HG03060 (cell line): ENCODE measurements at regions not wholly inside any gene's neighbourhood (a gene's known extent, or its start where the extent isn't known, plus 50 kb on each side); places are given as distances from the start of the nearest gene placed in this dataset.
"Not testable (repeated sequence)": the region's sequence is repeated elsewhere in the genome, so short reads cannot be mapped to it uniquely, and the experiment has no call there.

Experiments
- ATAC-seq: cut with Tn5 transposase; IDR thresholded peaks from one replicate; pipeline ENCODE4 v1.9.1; 2021; ENCODE audit warnings: low read depth, moderate number of reproducible peaks; ENCODE audit not compliant: unreplicated experiment

DNA sequence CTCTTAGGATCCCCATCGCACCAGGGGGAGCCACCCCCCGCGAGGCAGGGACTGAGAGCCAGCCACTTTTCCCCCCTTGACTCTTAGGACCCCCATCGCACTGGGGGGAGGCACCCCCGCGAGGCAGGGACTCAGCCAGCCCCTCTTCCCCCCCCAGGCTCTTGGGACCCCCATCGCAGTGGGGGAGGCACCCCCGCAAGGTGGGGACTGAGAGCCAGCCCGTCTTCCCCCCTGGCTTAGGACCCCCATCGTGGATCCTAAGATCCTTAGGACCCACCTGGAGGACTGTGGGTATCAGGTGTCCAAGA, 365.2 kb upstream of the SPRY2 start:
- no peak for ATAC-seq

DNA sequence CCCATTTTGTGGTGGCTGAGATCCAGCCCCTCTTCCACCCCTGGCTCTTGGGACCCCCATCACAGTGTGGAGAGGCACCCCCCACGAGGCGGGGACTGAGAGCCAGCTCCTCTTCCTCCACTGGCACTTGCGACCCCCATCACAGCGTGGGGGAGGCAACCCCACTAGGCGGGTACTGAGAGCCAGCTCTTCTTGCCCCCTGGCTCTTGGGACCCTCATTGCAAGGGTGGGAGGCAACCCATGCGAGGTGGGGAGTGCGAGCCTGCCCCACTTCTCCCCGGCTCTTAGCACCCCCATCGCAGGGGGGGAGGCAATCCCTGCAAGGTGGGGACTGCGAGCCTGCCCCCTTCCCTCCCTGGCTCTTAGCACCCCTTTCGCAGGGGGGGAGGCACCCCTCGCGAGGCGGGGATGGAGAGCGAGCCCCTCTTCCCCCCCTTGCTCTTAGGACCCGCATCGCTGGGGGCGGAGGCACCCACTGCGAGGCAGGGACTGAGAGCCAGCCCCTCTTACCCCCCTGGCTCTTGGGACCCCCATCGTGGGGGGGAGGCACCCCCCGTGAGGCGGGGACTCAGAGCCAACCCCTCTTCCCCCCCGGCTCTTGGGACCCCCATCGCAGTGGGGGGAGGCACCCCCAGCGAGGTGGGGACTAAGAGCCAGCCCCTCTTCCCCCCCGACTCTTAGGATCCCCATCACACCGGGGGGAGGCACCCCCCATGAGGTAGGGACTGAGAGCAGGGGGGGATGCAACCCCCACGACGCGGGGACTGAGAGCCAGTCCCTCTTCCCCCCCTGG, 364.6 kb upstream of the SPRY2 start:
- no peak for ATAC-seq

DNA sequence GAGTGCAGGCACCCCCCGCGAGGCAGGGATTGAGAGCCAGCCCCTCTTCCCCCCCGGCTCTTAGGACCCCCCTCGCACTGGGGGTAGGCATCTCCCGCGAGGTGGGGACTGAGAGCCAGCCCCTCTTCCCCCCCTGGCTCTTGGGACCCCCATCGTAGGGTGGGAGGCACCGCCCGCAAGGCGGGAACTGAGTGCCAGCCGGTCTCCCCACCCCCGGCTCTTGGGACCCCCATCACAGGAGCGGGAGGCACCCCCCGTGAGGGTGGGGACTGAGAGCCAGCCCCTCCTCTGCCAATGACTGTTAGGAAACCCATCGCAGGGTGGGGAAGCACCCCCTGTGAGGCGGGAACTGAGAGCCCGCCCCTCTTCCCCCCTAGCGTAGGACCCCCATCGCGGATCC, 363.4 kb upstream of the SPRY2 start:
- ATAC-seq = no peak

DNA sequence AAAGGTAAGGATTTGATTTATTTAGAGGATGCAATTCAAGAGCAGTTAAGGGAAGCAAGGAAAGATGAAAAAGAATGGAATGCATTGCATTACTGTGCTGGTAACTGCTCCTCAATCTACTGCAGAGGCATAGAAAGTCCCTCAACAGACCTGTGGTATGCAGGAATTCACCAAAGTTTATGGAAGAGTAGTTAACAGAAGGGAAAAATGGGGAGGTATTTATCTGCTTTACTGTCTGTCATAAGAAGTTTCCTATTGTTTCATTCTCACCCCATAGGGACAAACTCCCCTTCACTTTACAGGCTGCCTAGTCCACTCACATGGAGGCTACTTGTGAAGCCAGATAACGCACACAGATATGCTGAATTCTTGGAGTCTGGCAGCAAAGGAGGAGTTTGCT, 354.9 kb upstream of the SPRY2 start:
- no peak for ATAC-seq

DNA sequence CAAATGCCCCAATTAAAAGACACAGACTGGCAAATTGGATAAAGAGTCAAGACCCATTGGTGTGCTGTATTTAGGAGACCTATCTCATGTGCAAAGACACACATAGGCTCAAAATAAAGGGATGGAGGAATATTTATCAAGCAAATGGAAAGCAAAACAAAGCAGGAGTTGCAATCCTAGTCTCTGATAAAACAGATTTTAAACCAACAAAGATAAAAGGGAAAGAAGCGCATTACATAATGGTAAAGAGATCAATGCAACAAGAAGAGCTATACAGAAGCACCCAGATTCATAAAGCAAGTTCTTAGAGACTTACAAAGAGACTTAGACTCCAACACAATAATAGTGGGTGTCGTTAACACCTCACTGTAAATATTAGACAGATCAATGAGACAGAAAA, 350.9 kb upstream of the SPRY2 start:
- ATAC-seq = not testable (repeated sequence)

DNA sequence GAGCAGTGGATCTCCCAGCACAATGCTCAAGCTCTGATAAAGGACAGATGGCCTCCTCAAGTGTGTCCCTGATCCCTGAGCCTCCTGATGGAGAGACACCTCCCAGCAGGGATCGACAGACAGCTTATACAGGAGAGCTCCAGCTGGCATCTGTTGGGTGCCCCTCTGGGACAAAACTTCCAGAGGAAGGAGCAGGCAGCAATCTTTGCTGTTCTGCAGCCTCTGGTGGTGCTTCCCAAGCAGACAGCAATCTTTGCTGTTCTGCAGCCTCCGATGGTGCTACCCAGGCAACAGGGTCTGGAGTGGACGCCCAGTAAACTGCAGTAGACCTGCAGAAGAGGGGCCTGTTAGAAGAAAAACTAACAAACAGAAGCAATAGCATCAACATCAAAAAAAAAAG, 349.3 kb upstream of the SPRY2 start:
- ATAC-seq = no peak

DNA sequence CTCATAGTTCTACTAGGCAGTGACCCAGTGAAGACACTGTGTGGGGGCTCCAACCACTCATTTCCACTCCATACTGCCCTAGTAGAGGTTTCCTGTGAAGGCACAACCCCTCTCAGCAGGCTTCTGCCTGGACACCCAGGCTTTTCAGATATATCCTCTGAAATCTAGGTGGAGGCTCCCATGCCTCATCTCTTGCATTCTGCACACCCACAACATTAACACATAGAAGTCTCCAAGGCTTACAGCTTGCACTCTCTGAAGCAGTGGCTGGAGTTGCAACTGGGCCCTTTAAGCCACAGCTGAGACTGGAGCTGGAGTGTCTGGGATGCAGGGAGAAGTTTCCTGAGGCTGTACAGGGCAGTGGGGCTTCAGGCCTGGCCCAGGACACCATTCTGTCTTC, 347.7 kb upstream of the SPRY2 start:
- no peak for ATAC-seq

DNA sequence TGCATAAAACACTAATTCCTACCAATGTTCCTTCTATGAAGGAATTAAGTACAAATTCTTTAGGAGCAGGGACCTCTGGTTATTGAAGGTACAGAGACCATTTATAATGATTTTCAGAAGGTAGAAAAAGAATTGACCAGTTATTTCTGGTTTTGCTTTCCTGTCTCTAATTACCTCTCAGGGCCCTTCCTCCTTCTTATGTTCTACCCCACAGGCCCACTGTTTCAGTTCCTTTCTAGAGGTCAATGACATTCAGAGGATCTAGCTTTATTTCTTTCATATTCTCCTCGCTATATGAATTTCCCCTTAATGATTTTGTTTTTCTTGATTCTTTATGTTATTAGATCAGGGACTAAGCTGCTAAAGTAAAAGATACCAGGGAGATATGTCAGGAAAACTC, 345.0 kb upstream of the SPRY2 start:
- ATAC-seq = no peak

DNA sequence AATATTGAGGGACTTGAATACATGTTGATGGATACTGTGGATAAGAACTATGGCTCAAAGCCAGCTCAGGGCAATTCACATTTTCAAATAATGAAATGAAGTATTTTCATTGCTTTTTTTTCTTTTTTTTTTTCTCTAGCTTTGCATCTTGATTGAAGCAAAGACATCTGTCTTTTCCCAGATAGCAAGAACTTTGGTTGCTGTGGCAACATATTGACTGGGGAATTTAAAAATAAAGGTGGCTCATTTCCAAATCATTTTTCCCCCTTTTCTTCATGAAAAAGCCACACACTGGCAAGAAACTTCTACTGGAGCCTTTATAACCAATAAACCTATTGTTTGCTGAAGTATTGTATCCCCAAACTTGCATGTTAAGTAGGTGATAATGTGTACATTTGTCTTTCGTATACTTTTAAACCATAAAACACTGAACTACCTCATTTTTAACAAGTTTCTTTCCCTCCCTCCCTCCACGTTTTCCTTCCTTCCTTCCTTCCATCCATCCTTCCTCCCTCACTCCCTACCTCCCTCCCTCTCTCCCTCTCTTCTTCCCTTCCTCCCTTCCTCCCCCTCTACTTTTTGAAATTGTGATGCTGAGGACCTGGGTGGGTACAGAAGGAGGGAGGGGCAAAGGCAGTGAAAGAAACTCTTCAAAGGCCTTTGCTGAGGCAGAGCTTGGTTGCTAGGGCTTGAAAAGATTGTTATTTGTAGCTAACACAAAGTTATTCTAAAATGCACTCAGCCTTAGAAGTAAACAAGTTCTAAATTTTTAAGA, 343.5 kb upstream of the SPRY2 start:
- no peak for ATAC-seq

DNA sequence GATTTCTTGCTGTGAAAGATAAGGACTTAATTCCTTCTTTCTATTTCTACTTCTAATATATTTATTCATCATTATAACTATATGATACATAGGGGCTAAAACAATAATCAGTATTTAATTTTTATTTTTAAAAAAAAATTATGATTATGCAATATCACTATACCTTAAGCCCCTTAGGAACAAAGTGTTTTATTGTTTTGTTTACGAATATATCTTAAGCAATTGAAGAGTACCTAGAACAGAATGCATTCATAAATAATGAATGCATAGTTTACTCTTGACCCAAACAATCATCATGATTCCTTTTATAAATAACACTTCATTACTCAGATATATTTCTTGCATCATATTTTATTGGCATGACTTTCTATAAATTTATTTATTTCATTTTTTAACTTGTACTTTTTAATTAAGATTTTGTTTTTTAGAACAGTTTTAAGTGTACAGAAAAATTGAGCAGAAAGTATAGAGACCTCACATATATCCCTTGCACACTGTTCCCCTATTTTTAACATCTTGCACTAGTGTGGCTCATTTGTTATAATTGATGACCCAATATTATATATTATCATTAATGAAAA, 339.9 kb upstream of the SPRY2 start:
- ATAC-seq = no peak

DNA sequence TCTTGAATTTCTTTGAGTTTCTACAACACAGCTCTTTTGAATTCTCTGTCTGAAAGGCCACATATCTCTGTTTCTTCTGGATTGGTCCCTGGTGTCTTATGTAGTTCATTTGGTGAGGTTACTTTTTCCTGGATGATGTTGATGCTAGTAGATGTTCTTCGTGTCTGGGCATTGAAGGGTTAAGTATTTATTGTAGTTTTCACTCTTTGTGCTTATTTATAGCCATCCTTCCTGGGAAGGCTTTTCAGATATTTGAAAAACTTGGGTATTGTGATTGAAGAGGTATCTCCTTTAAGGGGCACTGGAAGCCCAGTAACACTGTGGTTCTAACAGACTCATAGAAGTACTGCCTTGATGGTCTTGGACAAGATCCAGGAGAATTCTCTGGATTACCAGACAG, 338.5 kb upstream of the SPRY2 start:
- no peak for ATAC-seq

DNA sequence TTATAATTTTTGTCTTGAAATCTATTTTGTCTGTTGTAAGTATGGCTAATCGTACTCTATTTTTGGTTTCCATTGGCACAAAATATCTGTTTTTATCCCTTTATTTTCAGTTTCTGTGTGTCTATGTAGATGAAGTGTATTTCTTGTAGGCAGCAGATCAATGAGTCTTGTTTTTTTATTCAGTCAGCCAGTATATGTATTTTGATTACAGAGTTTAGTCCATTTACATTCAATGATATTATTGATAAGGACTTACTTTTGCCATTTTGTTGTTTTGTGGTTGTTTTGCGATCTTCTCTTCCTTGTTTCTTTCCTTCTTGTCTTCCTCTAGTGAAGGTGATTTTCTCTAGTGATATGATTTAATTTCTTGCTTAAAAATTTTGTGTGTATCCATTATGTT, 336.3 kb upstream of the SPRY2 start:
- ATAC-seq = no peak

DNA sequence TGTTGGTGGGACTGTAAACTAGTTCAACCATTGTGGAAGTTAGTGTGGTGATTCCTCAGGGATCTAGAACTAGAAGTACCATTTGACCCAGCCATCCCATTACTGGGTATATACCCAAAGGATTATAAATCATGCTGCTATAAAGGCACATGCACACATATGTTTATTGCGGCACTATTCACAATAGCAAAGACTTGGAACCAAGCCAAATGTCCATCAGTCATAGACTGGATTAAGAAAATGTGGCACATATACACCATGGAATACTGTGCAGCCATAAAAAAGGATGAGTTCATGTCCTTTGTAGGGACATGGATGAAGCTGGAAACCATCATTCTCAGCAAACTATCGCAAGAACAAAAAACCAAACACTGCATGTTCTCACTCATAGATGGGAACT, 334.5 kb upstream of the SPRY2 start:
- ATAC-seq = not testable (repeated sequence)

DNA sequence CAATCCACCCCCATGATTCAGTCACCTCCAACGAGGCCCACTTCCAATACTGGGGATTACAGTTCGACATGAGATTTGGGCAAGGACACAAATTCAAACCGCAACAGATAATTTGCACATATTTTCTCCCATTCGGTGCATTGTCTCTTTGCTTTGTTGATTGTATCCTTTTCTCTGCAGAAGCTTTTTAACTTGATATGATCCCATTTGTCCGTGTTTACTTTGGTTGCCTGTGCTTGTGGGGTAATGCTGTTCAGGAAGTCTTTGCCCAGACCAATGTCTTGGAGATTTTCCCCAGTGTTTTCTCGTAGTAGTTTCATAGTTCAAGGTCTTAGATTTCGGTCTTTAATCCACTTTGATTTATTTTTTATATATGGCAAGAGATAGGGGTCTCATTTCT, 330.8 kb upstream of the SPRY2 start:
- no peak for ATAC-seq

DNA sequence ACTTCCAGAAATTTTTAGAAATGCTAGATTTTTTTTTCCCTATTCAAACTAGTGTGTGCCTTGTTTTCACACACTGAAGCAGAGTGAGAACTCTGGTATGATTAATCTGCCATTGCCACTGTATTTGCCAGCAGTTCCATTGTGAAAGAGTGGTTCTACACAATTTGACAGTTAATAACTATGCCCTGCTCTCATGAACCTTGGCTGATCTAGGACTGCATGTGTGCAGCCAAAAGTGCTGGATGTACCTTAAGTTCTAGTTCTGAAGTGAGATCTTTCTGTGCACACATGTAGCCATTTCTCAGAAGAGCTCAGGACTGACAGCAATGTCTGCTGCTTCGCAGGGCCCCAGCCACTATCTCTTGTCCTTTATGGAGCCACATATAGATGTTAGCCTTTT, 328.2 kb upstream of the SPRY2 start:
- ATAC-seq = no peak

DNA sequence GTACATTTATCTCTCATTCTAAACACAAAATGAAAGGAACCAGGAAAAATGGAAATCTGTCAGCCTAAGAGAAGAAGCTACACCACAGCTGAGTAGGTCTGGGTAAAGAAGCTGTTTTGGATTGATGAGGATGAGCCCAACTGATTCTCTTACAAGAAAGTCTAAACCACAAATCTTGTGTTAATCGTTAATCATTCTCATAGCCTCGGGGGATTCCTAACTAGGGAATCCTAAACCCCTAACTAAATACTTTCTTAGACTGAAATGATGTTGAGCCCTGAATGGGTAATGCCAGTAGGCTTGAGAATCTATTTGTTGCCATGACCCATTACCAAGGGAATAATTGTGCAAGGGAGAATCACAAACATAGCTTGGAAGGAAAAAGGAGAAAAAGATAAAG, 327.5 kb upstream of the SPRY2 start:
- ATAC-seq = no peak

DNA sequence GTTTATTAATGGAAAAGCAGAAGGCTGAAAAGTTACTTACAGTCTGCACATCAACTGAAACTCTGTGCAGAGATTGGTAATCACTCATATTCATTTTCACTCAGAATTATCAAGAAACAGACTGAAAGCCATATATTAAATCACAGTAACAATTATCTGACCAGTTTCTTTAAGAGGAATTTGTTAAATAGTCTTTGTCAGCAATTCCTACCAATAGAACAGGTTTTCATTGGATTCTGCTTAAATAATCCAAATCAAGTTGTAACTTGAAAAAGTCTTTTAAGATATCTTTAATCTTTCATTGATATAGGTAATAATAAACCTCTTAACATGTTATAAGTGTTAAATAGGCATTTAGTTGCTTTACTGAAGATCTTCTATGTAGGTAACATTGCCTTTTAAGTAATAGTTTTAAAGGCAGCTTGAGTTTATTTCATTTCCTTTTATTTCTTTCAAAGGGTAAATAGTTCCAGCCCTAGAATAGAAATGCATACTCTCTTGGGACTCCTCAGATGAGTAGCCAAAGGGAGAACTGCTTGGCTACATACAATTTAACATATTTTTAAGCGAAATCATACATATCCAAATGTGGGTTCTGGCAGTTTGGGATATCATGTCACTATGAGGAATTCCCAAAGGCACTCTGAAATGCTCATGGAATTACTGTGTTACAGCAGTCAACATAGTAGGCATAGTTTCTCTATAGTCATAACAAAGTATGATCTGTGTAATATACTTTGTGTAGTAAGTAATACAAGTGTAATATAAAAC, 326.0 kb upstream of the SPRY2 start:
- ATAC-seq = no peak

DNA sequence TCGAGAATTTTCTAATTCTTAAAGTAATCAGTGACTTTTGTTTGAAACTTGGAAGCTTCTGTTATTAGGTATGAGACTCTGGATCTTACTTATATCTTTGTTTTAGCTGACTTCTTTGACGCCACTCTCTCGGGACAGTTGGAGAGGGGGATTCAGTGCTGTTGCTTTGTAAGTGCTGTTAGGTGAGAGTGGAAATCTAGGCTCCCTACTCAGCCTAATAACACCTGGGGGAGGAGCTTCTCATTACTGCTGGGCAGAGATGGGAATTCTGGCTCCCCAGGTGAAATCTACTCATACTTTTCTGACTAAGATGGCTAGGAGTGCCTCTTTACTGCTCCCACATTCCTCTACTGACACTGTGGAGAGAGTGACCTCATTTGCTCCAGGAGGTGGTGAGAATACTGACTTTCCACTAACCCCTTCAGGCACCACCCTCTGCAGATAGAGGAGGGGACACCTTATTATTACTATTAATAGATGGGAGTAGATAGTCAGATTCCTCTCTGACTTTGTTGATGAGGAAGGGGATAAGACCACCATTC, 324.9 kb upstream of the SPRY2 start:
- no peak for ATAC-seq

DNA sequence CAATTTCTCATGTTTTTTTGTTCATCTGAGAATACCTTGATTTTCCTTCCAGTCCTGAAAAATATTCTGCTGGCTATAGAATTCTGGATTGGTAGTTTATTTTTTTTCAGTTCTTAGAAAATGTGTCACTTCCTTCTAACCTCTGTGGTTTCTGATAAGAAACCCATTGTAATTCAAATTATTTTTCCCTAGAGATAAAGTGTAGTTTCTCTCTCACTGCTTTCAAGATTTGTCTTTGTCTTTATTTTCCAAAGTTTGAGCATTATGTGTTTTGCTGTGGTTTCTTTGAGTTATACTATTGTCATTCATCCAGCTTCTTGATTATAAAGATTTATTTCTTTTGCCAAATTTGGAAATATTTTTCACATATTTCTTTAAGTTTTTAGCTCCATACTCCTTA, 324.0 kb upstream of the SPRY2 start:
- ATAC-seq = no peak

DNA sequence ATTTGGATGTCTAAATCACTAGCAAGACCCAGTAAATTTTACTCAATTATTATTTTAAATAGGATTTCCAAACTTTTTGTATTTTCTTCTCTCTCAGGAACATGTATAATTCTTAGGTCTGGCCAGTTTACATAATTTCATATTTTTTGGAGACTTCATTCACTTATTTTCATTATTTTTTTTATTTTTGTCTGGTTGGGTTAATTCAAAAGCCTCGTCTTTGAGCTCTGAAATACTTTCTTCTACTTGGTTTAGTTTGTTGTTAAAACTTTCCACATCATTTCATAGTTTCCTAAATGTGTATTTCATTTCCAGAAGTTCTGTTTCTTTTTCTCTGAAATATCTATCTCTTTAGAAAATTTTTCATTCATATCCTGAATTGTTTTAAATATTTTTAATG, 322.9 kb upstream of the SPRY2 start:
- no peak for ATAC-seq

DNA sequence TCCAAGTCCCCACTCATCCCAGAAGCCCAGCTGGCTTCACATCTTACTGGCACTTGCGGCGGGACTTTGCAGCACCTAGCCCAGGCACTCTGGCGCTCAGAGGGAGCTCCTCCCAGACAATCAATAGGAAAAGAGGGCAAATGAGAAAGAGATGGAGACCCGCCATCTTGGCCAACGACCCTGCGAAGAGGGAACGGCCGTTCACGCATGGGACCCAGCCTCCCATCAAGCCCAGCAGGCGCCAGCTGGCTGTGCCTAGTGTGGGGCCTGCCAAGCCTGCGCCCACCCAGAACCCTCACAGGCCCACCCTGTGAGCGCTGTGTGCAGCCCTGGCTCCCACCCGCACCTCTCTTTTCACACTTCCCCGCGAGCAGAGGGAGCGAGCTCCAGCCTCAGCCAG, 317.8 kb upstream of the SPRY2 start:
- ATAC-seq = no peak
